Breast epithelium (tissue), 3 donors: ENCODE measurements at regions not wholly inside any gene's neighbourhood (a gene's known extent, or its start where the extent isn't known, plus 50 kb on each side); places are given as distances from the start of the nearest gene placed in this dataset.

ENCODE experiments used
- CTCF ChIP-seq, 3 donors: fragments of 450-650 bp; IDR thresholded peaks; one replicate each; pipeline ENCODE4 v1.5.1; 2016 to 2017; ENCODE audit warnings: antibody characterized with exemption in 3 of 3, mild to moderate bottlenecking in 3 of 3, moderate library complexity in 3 of 3
- POLR2A ChIP-seq: fragments of 450-650 bp; IDR thresholded peaks from one replicate; pipeline ENCODE4 v1.6.1; 2016; ENCODE audit warnings: antibody characterized with exemption, mild to moderate bottlenecking, moderate library complexity

DNA sequence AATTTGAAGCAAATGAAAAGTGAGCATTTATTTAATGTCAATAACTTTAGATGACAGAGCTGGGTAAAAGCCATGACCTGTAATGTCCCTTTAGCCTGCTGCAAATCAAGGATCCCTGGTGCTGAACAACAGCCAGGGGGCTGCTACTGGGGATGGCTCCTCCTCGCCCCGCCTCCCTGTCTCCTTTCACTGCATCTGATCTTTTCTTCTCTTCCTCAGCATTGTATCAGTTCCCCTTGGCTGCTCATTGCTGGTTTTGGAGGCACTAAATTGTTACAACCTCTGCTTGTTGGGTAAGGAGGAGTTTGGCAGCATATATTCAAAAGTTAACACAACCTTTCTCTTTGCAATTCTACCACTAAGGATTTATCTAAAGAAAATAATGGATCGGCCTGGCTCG lies 236.3 kb upstream of the ID2 start:
- TF ChIP-seq CTCF (IDR thresholded peaks at IDR 0.05) (no peak), POLR2A (no peak)
